RWPE1 (cell line): ENCODE measurements at regions not wholly inside any gene's neighbourhood (a gene's known extent, or its start where the extent isn't known, plus 50 kb on each side); places are given as distances from the start of the nearest gene placed in this dataset.
"Not testable (repeated sequence)": the region's sequence is repeated elsewhere in the genome, so short reads cannot be mapped to it uniquely, and the experiment has no call there.

ENCODE experiments used
- CTCF ChIA-PET: fragments of 350-600 bp; sonication (Branson Sonifier 250); formaldehyde crosslinking; extraction: SDS; loops from one replicate; lab custom pipeline; 2021; lab: Yijun Ruan, JAX
- POLR2A ChIA-PET: fragments of 400-600 bp; formaldehyde crosslinking; extraction: SDS; loops from one replicate; lab custom pipeline; 2020; ENCODE audit warnings: antibody characterized with exemption; ENCODE audit not compliant: low non-redundant PET; lab: Yijun Ruan, JAX
- DNase-seq: peaks from one replicate; pipeline ENCODE4 v3.0.0; 2012; ENCODE audit warnings: low spot score
- H3K27ac ChIP-seq: fragments of 450-650 bp; 2 replicates; pipeline ENCODE4 v1.5.1; 2017
- TF ChIP-seq, protein P1 (sequence below): fragments of 450-650 bp; conservative IDR thresholded peaks from 2 replicates; pipeline ENCODE4 v1.5.1; 2017; ENCODE audit warnings: low read depth, mild to moderate bottlenecking

DNA sequence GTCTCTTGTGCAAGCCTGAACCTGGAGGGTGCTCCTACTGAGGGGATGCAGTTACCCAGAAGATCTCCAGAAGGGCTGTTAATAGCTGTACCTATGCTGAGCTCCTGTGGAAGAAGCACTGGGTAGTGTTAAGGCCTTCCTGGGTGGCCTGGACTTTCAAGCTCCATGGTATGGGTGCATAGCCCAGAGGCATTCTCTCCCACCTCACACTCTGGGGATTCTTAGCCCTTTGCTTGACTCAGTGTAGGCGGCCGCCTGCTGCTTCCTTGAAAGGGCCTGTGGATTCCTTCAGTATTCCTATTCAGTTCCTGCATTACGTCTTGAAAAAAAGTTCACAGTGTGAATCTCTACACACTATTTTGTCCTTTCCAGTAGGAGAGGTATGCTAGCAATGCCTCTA is 235.7 kb upstream of the MAGEB16 start:
- ChIA-PET CTCF (no interaction called here), POLR2A (no interaction called here)
- H3K27ac ChIP-seq, result no peak overlapping the region
- DNase-seq, result no peak
- TF ChIP-seq, protein P1, sequence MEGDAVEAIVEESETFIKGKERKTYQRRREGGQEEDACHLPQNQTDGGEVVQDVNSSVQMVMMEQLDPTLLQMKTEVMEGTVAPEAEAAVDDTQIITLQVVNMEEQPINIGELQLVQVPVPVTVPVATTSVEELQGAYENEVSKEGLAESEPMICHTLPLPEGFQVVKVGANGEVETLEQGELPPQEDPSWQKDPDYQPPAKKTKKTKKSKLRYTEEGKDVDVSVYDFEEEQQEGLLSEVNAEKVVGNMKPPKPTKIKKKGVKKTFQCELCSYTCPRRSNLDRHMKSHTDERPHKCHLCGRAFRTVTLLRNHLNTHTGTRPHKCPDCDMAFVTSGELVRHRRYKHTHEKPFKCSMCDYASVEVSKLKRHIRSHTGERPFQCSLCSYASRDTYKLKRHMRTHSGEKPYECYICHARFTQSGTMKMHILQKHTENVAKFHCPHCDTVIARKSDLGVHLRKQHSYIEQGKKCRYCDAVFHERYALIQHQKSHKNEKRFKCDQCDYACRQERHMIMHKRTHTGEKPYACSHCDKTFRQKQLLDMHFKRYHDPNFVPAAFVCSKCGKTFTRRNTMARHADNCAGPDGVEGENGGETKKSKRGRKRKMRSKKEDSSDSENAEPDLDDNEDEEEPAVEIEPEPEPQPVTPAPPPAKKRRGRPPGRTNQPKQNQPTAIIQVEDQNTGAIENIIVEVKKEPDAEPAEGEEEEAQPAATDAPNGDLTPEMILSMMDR, result no peak

DNA sequence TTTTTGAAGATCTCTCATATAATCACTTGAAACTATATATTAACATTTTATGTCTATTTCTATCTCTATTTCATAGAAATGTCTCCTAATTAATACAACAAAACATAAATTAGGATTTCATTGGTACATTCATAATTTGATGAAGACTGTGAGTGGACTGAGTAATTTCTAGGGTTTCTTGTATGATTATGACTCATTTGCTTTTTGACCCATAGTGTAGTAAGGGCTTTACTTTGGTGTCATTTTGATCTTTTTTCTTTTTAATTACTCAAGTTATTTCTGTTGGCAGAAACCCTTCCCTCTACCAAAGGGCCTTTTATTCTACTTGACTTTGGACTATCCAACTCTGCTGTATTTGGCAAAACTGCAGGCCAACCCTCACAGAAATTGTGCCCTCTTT is 207.9 kb upstream of the MAGEB16 start:
- TF ChIP-seq, protein P1, result no peak
- H3K27ac ChIP-seq, result no peak overlapping the region
- no peak for DNase-seq
- CTCF ChIA-PET, result no interaction called here
- POLR2A ChIA-PET, result no interaction called here

DNA sequence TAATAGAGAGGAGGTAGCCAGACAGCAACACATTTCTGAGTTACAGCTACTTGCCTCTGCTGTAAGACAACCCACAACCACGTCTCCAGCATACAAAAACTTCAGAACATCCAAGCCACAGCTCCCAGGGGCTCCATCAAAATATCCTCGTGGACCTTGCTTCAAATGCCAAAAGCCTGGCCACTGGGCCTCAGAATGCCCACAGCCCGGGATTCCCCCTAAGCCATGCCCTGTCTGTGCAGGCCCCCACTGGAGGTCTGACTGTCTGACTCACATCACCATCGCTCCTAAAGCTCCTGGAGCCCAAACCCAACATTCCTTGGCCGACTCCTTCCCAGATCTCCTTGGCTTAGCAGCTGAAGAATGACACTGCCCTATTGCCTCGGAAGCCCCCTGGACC is 186.6 kb upstream of the MAGEB16 start:
- POLR2A ChIA-PET, CTCF ChIA-PET, DNase-seq, H3K27ac ChIP-seq: not testable (repeated sequence)

DNA sequence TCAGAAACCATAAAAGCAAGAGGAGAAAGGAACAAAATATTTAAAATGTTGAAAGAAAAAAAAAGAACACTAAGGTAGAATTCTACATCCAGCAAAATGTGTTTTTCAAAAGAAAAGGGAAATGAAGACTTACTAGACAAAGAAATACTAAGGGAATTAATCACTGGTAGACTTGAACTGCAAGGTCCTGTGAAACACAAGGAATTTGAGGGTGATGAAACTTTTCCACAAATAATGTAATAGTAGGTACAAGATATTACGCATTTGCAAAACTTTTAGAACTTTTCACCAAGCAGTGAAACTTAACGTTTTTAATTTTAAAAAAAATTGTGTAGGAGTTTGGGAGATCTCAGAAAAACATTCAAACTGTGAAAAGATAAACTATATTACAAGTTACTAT is 180.3 kb upstream of the MAGEB16 start:
- POLR2A ChIA-PET, result no interaction called here
- CTCF ChIA-PET, result no interaction called here
- H3K27ac ChIP-seq, result no peak overlapping the region
- TF ChIP-seq, protein P1, result no peak
- no peak for DNase-seq

DNA sequence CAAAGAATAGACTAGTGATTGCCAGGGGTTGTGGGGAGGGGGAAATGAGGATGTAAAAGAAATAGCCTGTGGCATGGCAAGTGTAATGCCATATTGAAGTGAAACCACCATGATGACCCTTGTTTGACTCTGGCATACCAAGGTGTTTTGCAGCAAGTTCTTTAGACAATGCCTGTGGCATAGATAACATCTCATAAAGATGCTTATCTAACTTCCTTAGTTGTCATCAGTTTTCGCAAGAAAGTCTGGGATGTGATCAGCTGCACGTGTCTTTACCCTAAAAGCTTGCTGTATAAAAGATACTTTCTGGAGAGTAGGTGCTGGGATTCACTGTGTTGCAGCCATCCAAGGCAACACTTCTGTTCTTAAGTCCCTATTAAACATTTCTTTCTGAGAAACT is 176.1 kb upstream of the MAGEB16 start:
- DNase-seq, result no peak
- ChIA-PET POLR2A (no interaction called here), CTCF (no interaction called here)
- TF ChIP-seq, protein P1, result no peak
- no peak overlapping the region for H3K27ac ChIP-seq

DNA sequence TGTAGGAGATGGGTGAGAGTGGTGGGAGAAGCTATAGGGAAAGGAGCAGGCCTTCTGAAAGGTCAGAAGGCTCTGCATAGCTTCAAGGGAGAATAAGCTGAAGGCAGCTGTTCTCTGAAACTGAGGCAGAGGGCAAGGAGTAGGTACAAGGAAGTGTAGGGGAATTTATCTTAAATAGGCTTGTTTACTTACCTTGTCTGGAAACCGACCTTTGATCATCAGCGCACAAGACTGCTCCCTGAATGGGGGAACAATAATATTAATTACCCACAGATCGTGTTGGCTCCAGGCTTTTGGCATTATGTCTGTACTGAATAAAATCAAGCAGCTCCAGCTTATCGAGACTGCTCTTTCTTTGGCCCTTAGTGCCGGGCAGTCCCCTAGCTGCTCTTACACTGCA is 175.5 kb upstream of the MAGEB16 start:
- no peak overlapping the region for H3K27ac ChIP-seq
- DNase-seq, result no peak
- TF ChIP-seq, protein P1, result no peak
- ChIA-PET POLR2A (no interaction called here), CTCF (no interaction called here)

DNA sequence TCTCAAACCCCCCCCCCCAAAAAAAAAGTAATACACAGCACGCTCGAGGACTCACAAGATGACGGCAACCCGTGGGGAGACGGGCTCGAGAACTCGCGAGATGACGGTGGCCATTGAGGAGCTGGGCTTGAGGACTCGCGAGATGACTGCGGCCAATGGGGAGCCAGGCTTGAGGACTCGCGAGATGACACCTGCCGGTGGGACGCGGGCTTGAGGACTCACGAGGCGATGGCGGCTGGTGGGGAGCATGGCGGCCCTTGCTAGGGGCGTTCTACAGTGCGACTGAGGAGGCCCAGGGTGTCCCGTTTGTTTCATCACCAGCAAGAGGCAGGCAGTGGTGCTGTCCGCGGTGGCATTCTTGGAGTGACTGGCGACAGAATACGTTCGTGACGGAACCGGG is 172.4 kb upstream of the MAGEB16 start:
- ChIA-PET CTCF (no interaction called here), POLR2A (no interaction called here)
- TF ChIP-seq, protein P1, result no peak
- DNase-seq, result no peak
- H3K27ac ChIP-seq, result no peak overlapping the region
